AG10803 (cell line): ENCODE measurements at regions not wholly inside any gene's neighbourhood (a gene's known extent, or its start where the extent isn't known, plus 50 kb on each side); places are given as distances from the start of the nearest gene placed in this dataset.

Experiments
- DNase-seq: peaks from one replicate; pipeline ENCODE4 v3.0.0; 2010; ENCODE audit warnings: low read depth
- H3K4me3 ChIP-seq: 2 replicates; pipeline ENCODE4 v1.5.1; 2011; ENCODE audit warnings: mild to moderate bottlenecking, low read length, control low read depth
- TF ChIP-seq, protein P1 (sequence below): conservative IDR thresholded peaks from 2 replicates; pipeline ENCODE4 v1.5.1; 2011; ENCODE audit warnings: mild to moderate bottlenecking, low read length, control low read depth, inconsistent platforms

- TF ChIP-seq, protein P1, sequence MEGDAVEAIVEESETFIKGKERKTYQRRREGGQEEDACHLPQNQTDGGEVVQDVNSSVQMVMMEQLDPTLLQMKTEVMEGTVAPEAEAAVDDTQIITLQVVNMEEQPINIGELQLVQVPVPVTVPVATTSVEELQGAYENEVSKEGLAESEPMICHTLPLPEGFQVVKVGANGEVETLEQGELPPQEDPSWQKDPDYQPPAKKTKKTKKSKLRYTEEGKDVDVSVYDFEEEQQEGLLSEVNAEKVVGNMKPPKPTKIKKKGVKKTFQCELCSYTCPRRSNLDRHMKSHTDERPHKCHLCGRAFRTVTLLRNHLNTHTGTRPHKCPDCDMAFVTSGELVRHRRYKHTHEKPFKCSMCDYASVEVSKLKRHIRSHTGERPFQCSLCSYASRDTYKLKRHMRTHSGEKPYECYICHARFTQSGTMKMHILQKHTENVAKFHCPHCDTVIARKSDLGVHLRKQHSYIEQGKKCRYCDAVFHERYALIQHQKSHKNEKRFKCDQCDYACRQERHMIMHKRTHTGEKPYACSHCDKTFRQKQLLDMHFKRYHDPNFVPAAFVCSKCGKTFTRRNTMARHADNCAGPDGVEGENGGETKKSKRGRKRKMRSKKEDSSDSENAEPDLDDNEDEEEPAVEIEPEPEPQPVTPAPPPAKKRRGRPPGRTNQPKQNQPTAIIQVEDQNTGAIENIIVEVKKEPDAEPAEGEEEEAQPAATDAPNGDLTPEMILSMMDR: no peak
- H3K4me3 ChIP-seq: no peak overlapping the region
- no peak for DNase-seq
Measured at GRCh38 chr6:141445928-141446628, 686.6 kb upstream of the GJE1 start.

DNA sequence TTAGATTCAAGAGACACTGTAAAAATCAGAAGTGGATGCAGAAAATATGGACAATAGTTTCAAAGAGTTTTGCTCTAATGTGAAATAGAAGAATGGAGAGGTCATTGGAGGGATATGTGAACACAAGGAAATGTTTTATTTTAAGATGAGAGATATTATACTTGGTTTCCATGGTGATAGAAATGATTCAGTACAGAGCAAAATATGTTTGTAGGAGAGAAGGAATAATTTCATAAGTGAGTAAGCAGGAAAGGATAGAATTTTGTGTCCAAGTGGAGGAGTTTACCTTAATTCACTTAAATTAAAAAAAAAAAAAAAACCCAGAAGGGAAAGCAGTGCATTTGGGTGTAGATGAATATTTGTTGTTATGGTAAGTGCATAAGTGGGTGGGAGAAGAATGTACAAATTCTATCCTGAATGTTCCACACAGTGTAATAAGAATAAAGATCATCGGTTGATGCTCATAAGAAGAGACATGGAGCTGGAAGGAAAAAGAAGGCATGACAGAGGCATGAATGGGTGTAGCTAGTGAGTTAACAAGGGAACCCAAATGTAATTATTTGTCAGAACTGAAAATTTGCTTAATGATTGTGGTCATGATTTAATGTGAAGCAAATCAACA is 688.9 kb upstream of the GJE1 start:
- H3K4me3 ChIP-seq: no peak overlapping the region
- TF ChIP-seq, protein P1: no peak
- peak; percentile 14 for DNase-seq

- DNase-seq: no peak
- TF ChIP-seq, protein P1: no peak
- no peak overlapping the region for H3K4me3 ChIP-seq
Measured at GRCh38 chr6:141443032-141443431, 689.7 kb upstream of the GJE1 start.

DNA sequence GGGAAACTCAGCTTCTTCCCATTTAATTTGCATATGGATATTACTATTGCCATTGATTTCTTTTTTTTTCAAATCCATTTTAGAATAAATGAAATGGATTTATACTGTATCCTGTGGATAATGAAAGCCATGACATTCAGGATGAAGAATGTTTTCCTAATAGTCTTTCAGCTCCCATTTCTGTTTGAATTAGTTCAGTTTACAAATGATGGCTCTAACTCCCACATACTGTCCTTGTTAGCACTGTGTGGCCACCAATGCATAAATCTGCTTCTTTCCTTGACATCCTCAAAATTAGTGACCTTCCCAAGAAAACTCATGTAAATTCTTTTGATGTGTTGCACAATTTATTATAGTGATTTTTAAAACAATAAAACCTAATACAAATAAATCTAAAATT is 693.2 kb upstream of the GJE1 start:
- no peak overlapping the region for H3K4me3 ChIP-seq
- DNase-seq: no peak
- TF ChIP-seq, protein P1: no peak

- DNase-seq: no peak
- TF ChIP-seq, protein P1: no peak
- no peak overlapping the region for H3K4me3 ChIP-seq
Measured at GRCh38 chr6:141437685-141438084, 695.0 kb upstream of the GJE1 start.

DNA sequence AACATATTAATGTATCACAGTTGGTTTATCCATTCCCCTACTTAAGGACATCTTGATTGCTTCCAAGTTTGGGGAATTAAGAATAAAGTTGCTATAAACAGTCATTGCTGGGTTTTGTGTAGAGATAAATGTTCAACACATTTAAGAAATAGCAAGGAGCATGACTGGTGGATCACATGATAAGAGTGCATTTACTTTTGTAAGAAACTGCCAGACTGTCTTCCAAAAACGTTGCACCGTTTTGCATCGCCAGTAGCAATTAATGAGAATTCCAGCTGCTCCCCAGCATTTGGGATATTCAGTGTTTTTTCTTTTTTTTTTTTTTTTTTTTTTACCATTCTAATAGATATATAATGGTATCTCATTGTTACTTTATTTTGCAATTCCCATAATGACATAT is 695.7 kb upstream of the GJE1 start:
- DNase-seq: no peak
- H3K4me3 ChIP-seq: no peak overlapping the region
- TF ChIP-seq, protein P1: no peak

DNA sequence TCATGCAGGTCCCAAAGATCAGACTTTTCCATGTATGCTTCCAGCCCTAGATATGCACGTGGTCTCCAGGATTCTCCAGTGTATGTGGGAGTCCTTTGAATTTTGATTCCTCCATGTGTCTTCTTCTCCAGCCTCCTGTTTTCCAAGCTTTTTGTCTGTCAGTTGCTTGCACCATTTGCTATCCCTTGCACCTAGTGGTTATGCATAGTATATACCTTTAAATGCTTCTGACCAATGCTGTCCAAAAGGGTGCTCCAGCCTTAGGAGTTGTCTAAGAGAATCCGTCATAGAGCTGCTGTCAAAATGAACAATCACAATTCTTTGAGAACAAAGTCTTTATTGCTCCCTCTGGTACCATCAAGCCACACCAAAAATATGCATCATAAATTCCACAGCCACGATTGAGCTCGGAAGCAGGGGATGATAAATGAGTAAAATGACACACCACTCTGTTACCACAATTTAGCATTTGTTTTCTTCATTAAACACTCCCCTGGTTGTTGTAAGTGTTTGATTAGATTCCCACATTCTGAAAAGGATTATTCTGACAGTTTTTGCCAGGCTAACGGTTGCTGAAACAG is 706.2 kb upstream of the GJE1 start:
- TF ChIP-seq, protein P1: peak; percentile 15
- H3K4me3 ChIP-seq: no peak overlapping the region
- DNase-seq: peak; percentile 67
